ENCODE measurements at regions not wholly inside any gene's neighbourhood (a gene's known extent, or its start where the extent isn't known, plus 50 kb on each side); places are given as distances from the start of the nearest gene placed in this dataset.

GRCh38 chr12:9367828-9368227 is 159.6 kb upstream of the PZP start:
- TF ChIP-seq CTCF (IDR thresholded peaks at IDR 0.05 in 4 of 5, conservative IDR thresholded peaks at IDR 0.05 in 1 of 5) (no peak), POLR2A (IDR thresholded peaks at IDR 0.05) (no peak)

Measured in gastrocnemius medialis (tissue), 4 donors.